ENCODE measurements at regions not wholly inside any gene's neighbourhood (a gene's known extent, or its start where the extent isn't known, plus 50 kb on each side); places are given as distances from the start of the nearest gene placed in this dataset.
"Not testable (repeated sequence)": the region's sequence is repeated elsewhere in the genome, so short reads cannot be mapped to it uniquely, and the experiment has no call there.

DNA sequence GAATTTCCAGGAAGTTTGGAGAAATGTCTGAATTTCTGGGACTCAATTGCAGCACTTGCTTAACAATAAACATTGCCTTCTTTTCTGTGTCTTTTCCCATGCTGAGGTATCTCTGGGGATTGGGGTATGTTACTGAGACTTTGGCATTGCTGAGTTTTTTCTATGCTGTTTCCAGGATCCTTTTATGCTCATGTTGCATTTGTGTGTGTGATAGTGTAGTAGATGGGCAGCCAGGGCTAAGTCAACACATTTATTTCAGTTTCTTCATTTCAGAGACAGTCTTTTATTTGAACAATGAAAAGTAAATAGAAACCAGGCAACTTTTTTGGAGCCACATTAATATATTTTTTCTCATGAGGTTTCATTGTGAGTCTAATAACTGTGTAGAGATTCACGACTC, 1160.3 kb upstream of the TMEM132C start:
- no peak for DNase-seq
- intact Hi-C loops (cut with DNase I), result no loop called here

DNA sequence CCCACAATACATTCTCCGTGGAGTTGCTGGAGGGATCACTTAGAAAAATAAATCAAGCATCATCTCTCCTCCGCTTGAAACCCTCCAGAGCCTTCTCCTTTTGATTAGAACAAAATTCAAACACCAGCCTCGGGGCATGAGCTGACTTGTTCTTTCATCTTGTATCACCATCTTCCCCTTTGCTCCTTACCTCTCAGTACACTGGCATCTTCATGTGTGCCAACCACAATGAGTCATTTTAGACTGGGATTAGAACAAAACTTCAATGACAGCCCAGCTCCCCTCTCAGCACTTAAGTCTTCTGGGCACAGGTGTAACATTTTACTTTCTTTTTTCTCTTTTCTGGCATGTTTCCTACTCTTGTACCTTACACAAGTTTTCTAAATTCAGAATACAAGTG, 1159.2 kb upstream of the TMEM132C start:
- intact Hi-C loops (cut with DNase I), result loop anchor here (1.0 kb wide), 2 partner anchors 186 to 273 kb away; no protein-coding TSS in a partner anchor
- no peak for DNase-seq

DNA sequence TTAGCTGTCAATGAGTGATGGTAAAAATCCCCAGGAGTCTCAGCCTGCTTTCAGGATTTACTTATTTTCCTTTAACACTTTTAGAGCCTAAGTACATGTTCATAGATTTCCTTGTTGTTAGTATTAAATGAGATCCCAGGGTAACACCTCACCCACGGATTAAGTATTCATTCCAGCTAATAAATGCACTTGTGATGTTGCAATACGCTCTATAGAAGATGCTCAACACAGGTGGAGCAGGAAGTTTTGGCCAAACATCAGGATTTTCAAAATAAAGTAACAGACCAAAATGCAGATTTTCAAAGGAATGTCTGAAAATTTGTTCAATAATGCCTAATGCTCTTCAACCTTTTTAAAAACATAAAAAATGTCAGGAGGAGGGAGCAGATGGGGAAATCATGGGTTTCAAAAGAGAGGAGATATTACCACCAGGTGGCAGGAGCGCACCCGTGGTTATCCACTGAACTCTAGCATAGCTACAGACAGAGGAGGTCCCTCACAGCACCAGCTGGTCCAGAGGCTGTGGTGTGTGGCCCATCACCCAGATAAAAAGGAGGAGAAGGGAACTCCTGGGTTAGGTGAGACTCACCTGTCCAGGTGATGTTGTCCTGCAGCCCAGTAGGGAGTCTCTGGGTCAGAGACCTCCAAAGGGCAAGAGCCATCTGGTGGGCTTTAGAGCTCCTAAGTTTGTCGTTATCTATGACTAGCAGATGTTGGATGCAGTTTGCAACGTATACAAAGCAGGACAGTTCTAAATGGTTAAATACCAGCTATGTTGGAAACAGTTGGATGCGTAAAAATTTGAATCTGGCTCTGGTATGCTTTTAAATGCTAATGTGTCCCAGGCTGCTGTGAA, 1158.4 kb upstream of the TMEM132C start:
- DNase-seq, result peak; percentile 23 to 91 (median 70)
- intact Hi-C loops (cut with DNase I), result loop anchor here (1.0 kb wide), 2 partner anchors 185 to 272 kb away; no protein-coding TSS in a partner anchor

DNA sequence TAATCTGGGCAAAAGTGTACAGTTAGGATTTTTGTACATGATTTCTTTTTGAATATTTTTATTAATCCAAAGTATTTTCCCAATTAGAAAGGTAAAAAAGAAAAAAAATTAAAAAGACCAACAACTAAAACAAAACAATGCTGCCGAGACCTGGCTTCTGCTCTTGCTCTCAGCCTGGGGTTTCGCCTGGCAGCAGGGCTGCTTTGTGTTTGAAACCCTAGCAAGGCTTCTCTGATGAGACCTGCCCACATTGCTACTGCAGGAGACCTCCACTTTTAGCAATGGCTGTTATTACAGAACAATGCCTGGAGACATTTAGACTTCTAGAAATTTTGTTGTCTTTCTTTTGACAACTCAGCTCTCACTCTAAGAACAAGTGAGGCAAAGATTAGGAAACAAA, 1153.0 kb upstream of the TMEM132C start:
- intact Hi-C loops (cut with DNase I), result no loop called here
- DNase-seq, result no peak

DNA sequence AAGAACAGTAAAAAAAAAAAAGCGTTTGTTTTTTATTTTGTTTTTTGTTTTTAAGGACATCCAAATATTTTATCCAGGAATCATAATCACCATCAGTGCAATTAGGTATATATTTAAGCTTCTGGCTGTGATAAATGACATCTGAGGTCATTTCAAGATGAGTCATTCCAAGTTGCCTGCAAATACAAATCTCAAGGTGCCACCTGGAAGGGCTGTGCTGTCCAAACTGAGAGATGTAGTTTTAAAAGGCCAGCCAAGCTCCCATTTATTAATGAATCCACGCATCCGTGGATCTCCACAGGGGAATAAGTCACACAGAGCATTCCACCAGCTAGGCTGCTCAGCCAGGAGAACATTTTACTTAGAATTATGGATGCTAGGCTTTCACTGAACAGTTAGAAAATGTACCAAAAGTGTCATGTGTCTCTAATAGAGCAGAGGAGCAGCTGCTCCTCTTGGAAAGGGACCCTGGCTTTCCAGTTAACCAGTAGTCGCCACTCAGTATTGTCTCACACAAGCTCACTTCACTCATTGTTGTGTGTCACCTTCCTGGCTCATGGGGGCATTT, 1151.4 kb upstream of the TMEM132C start:
- no peak for DNase-seq
- intact Hi-C loops (cut with DNase I), result no loop called here

DNA sequence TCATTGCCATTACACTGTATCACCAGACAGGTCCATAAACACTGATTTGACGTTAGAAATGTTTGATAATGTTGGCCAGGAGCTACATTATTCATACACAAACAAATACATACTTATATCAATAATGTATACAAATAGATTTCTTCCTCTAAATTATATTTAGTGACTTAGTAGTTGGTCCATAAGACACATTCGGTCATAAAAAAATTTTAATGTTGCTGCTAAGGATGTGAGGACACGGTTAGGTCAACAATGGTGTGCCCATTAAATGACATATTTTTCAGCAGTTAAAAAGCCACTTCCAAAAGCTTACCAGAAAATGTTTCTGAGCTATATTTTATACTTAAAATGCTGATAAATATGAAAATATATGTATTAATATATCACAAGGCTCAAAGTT, 1148.7 kb upstream of the TMEM132C start:
- intact Hi-C loops (cut with DNase I), result no loop called here
- no peak for DNase-seq

DNA sequence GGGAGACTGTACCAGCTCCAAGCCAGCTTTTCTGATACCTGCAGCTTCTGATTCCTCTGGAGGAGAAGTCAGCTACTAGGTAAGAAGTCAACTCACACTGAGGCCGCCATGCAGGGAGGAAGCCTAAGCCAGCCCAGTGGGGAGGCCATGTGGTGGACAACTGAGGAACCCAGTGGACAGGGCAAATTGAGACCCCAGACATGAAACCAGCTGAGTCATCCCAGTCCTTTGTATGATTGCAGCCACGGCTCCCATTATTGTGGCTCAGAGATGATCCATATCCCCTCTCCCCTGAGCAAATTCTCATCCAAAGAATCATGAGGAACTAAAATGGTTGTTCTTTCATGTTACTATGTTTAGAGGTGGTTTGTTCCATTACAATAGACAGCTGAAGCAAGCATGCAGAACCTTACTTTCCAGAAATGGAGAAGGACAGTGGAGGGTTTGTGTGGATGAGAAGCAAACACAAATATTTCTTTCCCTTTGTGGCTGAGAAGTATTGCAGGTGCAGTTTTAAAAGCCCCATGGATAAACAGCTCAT, 1147.3 kb upstream of the TMEM132C start:
- intact Hi-C loops (cut with DNase I), result no loop called here

DNA sequence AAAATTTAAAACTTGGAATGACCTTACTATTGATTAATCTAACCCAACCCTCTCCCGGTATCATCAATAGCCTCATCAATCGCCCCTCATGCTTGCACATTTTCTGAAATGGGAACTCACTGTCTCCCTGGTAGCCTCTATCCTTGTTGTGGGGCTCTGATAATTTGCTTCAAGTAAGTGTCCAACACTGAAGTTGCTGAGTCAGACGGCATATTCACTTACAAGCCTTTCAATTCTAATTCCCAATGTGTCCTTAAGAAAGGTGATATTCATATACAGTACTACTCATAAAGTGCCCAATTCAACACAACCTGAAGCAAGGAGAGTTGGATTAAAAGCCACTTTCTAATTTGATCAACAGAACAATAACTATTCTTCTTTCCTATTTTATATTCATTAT, 1146.1 kb upstream of the TMEM132C start:
- intact Hi-C loops (cut with DNase I), result no loop called here
- DNase-seq, result no peak

More for the DNA sequence above, 1147.3 kb upstream of the TMEM132C start:
- no peak for DNase-seq

DNA sequence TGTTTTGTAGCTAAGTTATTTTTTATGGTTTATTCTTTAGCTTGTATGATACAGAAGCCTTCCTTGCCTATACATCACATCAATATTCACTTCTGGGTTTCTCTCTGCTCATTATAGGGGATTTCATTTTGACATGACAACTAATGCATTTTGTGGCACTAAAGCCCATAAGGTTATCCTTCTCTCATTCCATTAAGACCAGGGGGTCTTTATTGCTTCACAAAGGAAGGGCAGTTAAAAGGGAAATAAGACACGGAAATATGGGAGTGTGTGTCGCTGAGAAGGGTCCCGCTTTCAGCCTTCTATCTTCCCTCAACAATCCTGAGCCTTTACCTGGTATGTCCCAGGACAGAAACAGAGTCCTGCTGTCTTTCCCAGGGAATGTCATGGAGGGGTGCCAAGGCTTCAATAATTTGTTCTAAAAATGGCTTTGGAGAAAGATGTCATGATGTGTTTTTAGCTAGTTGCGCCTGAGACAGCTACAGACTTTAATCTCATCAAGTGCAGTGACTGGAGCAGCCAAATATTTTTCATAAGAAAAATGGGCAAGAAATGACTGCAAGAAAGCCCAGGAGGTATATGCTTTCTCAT, 1145.4 kb upstream of the TMEM132C start:
- no peak for DNase-seq
- intact Hi-C loops (cut with DNase I), result no loop called here

DNA sequence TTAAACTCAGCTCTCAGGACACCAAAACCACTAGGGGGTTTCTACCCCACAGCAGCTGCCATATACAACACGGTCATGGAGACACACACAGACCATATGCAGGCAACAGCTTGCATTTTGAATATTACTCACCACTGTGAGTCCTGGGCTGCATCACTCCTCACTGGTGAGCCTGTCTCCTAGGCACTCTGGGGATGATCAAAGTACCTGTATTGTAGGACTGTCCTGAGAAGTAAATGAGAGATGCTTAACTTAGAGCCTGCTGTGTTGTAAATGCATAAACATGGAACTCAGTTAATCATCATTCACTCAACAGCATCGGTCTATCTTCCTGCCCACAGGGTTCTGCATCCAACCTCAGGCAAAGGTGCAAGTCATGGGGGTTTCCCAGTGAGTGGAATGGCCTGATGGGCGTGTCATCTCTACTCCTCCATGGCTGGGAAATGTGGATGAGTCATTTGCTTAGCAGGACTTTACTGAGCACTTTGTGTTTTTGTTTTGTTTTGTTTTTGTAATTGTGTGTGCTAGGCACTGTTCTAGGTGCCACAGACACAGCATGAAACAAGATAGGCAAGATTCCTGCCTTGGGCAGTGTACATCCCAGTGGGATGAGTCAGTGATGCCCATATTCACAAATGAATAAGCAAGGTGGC, 1141.2 kb upstream of the TMEM132C start:
- intact Hi-C loops (cut with DNase I), result no loop called here
- no peak for DNase-seq

DNA sequence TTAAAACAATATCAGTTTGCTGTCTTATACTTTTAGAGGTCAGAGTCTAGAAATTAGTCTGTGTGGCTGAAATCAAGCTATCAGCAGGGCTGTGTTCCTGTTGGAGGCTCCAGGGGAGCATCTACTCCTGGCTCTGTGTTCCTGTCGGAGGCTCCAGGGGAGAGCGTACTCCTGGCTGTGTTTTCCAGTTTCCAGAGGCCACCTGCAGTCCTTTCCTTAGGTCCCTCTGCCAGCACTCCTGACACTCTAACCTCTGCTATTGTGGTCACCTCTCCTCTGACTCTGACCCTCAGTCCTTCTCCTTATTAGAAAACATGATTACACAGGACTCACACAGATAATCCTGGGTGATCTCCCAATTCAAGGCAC, 1140.7 kb upstream of the TMEM132C start:
- DNase-seq, result no peak
- intact Hi-C loops (cut with DNase I), result no loop called here

DNA sequence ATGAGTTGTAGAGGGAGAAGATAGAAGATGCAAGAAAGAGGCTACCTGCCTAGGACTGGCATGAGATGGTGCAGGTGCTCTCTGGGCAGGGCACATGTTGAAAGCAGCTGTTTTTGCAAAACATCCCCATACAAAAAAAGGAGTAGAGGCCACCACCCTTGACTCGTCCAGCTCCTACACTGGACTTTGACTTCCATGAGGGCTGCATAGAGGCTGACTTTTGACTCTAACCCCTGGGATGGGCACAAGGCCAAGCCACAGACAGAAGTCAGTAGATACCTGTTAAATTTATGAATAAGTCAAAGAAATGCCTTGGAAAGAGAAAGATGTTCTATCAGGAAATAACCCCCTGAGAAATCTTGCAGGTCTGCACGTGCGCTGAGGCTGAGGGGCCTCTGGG, 1139.1 kb upstream of the TMEM132C start:
- intact Hi-C loops (cut with DNase I), result no loop called here
- DNase-seq, result no peak

DNA sequence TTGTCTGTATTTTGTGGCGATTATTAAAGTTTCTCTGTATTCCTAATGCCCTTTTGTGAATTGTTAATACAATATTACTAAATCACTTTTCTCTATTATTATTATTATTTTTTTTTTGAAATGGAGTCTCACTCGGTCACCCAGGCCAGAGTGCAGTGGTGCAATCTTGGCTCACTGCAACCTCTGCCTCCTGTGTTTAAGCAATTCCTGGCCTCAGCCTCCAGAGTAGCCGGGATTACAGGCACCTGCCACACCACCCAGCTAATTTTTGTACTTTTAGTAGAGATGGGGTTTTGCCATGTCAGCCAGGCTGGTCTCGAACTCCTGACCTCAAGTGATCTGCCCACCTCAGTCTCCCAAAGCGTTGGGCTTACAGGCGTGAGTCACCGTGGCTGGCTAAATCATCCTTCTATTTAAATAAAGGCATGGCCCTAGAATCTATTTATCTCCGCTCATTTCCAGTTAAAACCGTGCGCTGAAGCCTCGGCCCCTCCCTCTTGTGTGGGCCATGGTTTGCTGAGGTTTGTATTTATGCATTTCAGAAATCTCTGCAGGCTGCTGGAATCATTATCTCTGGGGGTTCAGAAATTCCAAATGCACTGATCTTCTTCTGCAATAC, 1136.4 kb upstream of the TMEM132C start:
- intact Hi-C loops (cut with DNase I), result no loop called here
- DNase-seq, result no peak

DNA sequence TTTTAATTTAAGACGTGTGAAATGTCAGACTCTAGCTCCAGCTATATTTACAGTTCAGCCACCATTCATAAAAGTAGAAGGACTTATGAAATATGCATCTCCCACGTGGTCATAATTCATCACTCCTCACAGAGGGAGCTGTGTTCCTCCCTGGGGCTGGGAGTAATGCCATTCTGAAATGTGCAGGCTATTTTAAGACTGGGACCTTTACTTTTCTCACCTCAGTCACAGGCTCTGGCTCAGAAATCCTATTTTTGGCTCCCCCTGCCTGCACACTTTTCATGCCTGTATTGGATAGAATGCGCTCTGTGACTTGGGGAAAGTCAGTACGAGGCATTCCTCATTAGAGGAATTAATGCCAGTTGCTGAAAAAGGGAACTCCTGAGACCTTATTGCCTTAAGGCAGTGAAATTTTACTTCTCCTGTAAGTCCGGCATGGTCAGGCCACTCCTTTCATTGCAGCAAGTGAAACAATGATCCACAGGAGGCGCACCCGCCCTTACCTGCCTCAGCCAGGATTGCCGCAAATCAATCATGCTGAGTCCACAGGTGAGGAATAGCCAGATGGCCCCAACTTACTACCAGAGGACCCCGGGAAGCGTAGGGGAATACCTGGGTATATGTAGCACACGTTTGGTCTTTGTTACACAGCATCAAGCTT, 1133.2 kb upstream of the TMEM132C start:
- no peak for DNase-seq
- intact Hi-C loops (cut with DNase I), result no loop called here

DNA sequence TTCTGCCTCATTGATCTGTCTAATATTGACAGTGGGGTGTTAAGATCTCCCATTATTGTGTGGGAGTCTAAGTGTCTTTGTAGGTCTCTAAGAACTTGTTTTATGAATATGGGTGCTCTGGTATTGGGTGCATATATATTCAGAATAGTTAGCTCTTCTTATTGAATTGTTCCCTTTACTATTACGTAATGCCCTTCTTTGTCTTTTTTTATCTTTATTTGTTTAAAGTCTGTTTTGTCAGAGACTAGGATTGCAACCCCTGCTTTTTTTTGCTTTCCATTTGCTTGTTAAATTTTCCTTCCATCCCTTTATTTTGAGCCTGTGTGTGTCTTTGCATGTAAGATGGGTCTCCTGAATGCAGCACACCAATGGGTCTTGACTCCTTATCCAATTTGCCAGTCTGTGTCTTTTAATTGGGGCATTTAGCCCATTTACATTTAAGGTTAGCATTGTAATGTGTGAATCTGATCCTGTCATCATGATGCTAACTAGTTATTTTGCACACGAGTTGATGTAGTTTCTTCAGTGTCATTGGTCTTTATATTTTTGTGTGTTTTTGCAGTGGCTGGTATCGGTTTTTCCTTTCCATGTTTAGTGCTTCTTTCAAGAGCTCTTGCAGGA, 1126.0 kb upstream of the TMEM132C start:
- intact Hi-C loops (cut with DNase I); DNase-seq: not testable (repeated sequence)

DNA sequence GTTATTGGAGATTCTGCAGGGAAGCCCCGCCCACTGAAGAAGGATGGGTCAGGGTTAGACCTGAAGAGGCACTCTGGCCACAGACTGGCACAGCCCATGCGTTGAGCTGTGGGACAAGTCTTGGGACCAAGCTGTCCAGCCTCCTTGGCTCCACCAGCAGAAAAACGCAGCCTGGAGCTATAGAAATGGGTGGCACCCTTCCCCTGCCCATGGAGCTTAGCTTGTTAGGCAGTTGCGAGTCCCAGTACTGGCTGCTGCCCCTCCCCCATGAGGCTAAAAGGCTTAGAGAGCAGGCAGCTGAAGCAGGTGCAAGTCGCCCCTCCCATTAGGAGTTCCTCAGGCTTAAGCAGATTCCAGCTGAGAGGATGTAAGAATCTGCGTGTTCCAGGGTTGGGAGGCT, 1124.0 kb upstream of the TMEM132C start:
- intact Hi-C loops (cut with DNase I), result no loop called here
- DNase-seq, result no peak

DNA sequence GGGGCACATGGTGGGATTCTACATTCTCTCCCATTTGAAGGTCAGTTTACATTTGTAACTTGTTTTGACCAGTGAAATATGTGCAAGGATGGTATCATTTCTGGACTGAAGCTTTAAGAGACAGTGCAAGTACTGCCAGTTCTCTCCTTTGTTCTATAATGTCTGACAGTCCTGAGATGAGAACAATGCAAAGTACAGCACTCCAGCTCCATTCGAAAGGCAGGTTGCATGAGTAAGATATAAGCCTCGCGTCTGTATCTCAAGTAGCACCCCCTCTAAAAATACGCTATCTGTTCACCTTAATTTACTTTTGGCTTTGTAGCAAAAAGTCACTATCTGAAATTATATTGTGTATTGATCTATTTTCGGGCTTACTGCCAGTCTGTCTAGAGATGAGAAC, 1122.2 kb upstream of the TMEM132C start:
- intact Hi-C loops (cut with DNase I), result no loop called here
- DNase-seq, result no peak

DNA sequence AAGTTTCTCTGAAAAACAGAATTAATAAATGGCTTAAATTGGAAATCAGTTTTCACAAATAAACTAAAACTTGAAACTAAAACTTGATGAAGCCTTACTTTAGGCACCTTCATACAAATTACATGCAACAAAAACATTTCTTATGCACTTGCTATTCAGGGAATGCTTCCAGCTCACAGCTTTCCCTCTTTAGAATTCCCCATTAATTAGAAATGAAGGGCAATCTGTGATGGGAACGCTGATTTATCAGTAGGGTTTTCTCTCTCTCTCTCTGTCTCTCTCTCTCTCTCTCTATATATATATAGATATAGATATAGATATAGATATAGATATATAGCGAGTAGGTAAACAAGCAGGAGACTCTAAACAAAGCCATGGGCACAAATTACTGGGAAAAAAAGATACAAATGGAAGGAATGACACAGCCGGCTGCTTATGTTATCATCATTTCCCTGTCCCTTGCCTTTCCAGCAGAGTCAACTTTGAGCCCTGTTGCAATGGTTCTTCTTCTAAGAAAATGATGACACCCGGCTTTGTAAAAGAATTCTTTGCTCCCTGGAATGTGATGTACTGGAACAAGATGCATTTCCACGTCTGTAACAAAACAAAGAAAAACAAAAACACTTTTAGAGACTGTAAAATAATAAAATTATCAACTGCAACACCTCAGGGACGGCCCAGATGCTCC, 1121.6 kb upstream of the TMEM132C start:
- intact Hi-C loops (cut with DNase I), result no loop called here
- DNase-seq, result no peak
